GM12892 (cell line): ENCODE measurements at regions not wholly inside any gene's neighbourhood (a gene's known extent, or its start where the extent isn't known, plus 50 kb on each side); places are given as distances from the start of the nearest gene placed in this dataset.
"Not testable (repeated sequence)": the region's sequence is repeated elsewhere in the genome, so short reads cannot be mapped to it uniquely, and the experiment has no call there.

Experiments
- DNase-seq: peaks from one replicate; pipeline ENCODE4 v3.0.0; 2011; ENCODE audit not compliant: insufficient read length
- FAIRE-seq: peaks from 2 replicates; lab custom pipeline; 2011; peaks lifted over from hg19 to GRCh38; lab: Jason Lieb, UNC
- POLR2A ChIP-seq: IDR thresholded peaks from 2 replicates; pipeline ENCODE4 v1.6.1; 2011; ENCODE audit warnings: low read depth, low read length, control low read depth
- POLR2AphosphoS5 ChIP-seq: IDR thresholded peaks from 2 replicates; pipeline ENCODE4 v1.6.1; 2011; ENCODE audit warnings: low read depth, low read length, control low read depth
- TAF1 ChIP-seq: IDR thresholded peaks from 2 replicates; pipeline ENCODE4 v1.6.1; 2011; ENCODE audit warnings: low read depth, mild to moderate bottlenecking, control low read depth, low read length, borderline replicate concordance

DNA sequence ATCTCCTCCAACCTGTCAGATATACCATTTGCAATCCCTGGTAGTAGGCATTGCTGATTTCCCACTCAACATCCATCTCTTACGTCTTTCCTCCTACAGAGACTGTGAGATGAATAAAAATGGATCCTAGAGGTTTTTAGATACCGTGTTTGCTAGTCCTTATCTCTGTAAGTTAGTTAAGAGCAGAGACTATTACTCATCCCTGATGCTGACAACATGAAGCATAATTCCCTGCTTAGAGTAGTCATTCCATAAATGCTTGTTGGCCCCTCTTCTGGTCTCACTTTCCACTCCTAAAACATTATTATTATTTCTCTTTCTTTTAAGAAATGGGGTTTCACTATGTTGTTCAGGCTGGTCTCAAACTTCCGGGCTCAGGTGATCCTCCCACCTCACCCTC is 136.2 kb downstream of the RTP4 start:
- TF ChIP-seq TAF1 (no peak), POLR2AphosphoS5 (no peak), POLR2A (no peak)
- DNase-seq (no peak), FAIRE-seq (no peak)

DNA sequence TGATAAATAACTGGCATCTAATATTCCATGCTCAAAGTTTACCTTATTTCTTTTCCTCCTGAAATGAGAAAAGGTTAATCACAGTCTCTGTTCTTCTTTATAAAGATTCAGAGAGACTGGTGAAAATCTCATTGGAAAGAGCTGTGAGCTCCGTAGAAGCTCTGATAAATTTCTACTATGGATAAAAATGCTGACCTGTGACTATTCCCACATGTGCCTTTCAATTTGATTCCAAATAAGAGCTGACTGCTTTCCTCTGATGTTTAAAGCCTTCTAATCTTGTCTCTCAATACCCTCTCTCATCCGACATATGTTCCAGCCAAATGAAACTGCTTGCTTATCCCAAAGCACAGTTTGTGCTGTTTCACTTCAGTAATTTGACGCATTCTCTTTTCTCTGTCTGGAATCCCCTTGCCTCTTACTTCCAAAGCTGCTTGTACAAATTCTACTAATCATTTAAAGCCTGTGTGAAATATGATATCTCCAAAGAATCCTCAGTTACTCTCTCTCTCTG is 130.1 kb downstream of the RTP4 start:
- FAIRE-seq (no peak), DNase-seq (no peak)
- no peak for TF ChIP-seq POLR2AphosphoS5
- no peak for TF ChIP-seq TAF1
- TF ChIP-seq POLR2A, result no peak

- FAIRE-seq (no peak), DNase-seq (no peak)
- no peak for TF ChIP-seq POLR2A
- TF ChIP-seq TAF1, result no peak
- no peak for TF ChIP-seq POLR2AphosphoS5
Observed at GRCh38 chr3:187497052-187497451, 128.9 kb downstream of the RTP4 start.

DNA sequence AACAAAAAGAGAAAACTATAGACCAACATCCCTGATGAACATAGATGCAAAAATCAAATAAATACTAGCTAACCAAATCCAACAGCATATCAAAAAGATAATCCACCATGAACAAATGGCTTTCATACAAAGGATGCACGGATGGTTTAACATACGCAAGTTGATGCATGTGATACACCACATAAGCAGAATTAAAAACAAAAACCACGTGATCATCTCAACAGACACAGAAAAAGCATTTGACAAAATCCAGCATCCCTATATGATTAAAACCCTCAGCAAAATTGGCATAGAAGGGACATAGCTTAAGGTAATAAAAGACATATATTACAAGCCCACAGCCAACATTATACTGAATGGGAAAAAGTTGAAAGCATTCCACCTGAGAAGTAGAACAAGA is 125.9 kb downstream of the RTP4 start:
- not testable (repeated sequence) for FAIRE-seq, DNase-seq

DNA sequence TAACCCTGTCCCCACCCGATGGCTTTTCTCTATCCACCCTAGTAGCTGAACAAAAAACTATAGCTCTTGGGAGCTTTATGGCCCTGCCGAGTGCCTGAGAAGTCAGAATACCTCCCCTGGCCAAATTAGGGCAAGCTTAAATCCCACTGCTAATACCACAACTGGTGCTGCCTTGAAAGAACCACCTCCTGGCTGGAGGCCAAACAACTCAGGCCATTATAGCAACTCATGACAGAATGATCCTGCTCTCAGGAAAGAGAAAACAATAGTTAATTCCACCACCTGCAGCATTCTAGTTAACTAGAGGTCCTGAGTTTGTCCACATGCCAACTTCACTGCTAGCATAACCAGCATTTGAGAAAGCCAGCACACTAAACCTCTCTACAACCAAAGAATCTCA is 123.2 kb downstream of the RTP4 start:
- no peak for DNase-seq
- TF ChIP-seq POLR2A, result no peak
- no peak for TF ChIP-seq TAF1
- TF ChIP-seq POLR2AphosphoS5, result no peak
- FAIRE-seq, result no peak

DNA sequence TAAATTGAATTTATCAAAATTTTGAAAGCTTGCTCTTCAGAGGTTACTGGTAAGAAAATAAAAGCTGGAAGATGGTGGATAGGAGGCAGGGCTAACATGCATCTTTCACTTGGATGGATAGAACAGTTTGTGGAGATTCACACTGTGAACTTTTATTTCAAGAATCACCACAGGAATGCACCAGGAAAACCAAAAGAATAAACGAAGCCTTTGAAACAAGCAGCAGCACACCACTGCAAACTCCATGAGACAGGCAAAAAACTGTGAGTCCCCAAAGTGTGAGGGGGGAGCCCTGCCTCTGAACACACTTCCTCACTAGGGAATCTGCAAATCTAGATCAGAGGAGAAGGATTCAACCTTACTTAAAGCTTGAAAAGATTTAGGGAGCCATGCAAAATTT is 122.2 kb downstream of the RTP4 start:
- TF ChIP-seq POLR2AphosphoS5 (no peak), TAF1 (no peak), POLR2A (no peak)
- DNase-seq, result no peak
- no peak for FAIRE-seq

DNA sequence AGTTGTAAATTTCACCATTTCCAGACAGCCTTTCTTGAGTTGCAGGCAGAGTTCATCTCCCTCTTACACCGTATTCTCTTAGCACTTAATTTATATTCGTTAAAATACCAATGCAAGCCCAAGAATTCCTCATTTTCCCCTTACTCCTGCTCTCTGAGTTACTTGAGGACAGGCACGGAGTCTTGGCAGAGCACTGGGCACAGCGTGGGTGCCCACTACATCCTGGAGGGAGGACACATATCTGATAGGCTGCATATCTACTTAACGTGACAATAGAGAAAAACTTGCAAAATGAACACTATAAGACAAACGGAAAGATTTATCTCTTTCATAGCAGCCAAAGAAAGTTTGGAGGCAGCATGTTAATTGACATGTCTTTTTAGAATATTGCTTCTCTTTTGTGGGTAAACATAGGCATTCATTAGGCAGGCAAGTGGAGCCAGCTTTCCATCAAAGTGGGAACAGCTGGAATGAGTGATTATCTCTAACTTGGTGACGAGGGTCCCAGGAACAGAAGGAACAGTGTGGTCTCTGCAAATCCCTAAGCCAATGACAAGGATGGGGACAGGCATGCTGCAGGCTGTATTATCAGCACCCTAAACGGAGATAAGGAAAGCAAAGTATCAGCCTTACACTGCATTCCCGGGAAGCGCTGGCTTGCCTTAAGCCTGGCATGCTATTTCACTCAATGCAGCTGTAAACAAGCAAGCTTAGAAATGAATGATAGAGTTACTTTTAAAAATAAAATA is 116.5 kb downstream of the RTP4 start:
- FAIRE-seq (no peak), DNase-seq (no peak)
- no peak for TF ChIP-seq POLR2A
- no peak for TF ChIP-seq TAF1
- TF ChIP-seq POLR2AphosphoS5, result no peak

DNA sequence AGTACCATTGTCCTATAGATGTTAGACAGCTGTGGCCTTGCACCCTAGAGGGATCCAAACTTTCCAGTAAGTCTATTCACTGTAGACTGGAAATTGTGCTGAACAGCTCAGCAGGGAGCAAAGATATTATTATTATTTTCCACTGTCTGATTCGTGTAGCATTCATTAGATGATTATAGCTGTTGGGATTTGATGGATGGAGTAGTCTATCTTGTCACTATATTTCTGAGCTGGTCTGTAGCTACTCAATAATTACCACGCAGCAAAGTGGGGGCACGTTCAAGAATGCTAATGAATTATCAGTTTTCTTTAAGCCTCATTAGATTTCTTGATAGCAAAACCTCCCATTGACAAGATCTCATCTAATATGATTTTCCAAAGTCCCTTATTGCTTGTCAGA is 113.2 kb downstream of the RTP4 start:
- TF ChIP-seq POLR2A (no peak), TAF1 (no peak), POLR2AphosphoS5 (no peak)

DNA sequence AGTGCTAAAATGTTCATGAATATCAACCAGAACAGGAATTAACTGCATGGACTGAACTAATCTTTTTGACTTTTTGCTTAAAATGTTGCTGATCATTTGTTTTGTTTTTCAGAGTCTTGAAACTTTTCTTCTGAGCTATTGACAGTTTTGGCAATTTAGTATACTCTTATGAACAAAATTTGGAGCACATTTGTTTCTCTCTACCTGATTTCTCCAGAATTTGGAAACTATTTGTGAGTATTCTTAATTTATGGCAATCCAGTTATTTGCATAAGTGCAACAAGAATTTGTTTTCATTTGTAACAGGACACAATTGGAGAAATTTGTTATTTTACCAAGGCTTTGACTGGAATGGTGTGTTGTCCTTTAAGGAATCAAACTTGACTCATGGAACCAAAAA is 107.4 kb downstream of the RTP4 start:
- not testable (repeated sequence) for DNase-seq, FAIRE-seq

More for the DNA sequence above, 113.2 kb downstream of the RTP4 start:
- DNase-seq (no peak), FAIRE-seq (no peak)

DNA sequence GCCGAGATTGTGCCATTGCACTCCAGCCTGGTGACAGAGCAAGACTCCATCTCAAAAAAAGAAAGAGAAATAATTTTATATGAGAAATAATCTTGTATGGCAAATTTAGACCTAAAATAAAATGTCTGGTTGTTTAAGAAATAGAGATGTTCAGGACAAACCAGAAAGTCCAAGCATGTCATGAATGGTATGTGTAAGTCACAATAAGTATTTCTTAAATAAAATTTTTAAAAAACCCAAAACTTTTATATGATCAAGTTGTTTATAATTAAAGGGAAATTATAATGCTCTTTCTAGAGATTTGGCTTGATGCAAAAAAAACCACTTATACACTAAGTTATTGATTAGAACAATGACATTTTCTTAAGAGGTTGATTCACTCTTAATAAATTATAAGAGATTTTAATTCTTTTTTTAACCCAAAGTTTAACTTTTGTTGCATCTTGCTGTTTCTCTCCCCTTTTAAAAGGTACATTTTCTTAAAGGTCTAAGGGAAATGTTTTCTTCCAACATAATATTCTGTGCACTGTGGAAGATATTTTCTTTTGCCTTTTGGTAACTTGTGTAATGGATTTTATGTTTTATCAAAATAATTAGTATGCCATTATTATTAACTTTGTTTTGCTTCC is 105.7 kb downstream of the RTP4 start:
- TF ChIP-seq TAF1, result no peak
- no peak for TF ChIP-seq POLR2A
- TF ChIP-seq POLR2AphosphoS5, result no peak
- no peak for FAIRE-seq
- DNase-seq, result no peak

- FAIRE-seq, DNase-seq: not testable (repeated sequence)
Observed at GRCh38 chr3:187466306-187466705, 98.1 kb downstream of the RTP4 start.

GRCh38 chr3:187465503-187465902 is 97.3 kb downstream of the RTP4 start:
- no peak for TF ChIP-seq POLR2A
- no peak for TF ChIP-seq TAF1
- no peak for TF ChIP-seq POLR2AphosphoS5
- DNase-seq (no peak), FAIRE-seq (no peak)

DNA sequence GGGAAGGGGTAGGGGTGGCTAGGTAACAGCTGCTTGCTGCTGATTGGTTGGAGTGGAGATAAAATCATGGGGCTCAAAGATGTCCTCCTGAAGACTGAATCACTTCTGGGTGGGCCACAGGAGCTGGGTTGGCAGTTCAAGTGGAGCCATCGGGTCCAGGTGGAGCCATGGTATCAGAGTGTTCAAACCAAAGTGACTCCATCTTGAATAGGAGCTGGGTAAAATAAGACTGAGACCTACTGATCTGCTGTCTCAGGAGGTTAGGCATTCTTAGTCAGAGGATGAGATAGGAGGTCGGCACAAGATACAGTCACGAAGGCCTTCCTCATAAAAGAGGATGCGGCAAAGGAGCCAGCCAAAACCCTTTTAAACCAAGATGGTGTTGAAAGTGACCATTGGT is 96.5 kb downstream of the RTP4 start:
- TF ChIP-seq POLR2A (no peak), TAF1 (no peak), POLR2AphosphoS5 (no peak)
- no peak for FAIRE-seq
- no peak for DNase-seq
